ENCODE measurements at regions not wholly inside any gene's neighbourhood (a gene's known extent, or its start where the extent isn't known, plus 50 kb on each side); places are given as distances from the start of the nearest gene placed in this dataset.

DNA sequence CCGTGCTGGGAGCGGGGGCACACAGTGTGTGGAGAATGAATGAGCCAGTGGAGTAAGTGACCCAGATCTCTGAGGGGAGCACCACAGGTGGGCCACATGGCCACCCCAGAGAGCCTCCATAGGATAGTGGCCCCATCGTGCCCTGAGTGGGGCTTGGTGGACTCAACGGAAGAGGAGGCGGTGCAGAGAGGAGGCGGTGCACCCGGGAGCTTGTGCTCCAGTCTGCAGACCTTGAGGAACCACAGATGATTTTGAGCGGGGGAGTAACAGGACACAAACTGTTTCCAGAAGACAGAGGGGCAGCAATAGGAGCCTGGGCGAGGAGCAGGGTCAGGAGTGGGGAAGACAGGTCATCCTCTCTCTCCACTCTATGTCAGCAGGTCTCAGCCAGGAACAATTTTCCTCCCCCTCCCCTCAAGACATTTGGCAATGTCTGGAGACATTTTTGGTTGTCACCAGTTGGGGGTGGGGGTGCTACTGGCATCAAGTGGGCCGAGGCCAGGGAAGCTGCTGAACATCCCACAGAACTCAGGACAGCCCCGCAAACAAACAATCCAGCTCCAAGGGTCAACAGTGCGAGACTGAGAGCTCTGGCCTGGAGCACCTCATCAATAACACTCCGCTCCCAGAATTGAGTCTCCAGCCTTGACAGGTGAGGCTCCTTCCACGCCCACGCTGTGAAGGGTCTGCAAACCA is 182.2 kb downstream of the USP12 start:
- Histone ChIP-seq H3K4me3 (replicated peaks; ENCODE audit: insufficient read depth, low read length) (no peak overlapping the region), H3K27ac (replicated peaks) (no peak overlapping the region)
- TF ChIP-seq SPI1 (IDR thresholded peaks at IDR 0.05; ENCODE audit: borderline replicate concordance, low read depth) (no peak), REST (IDR thresholded peaks at IDR 0.05; ENCODE audit: insufficient replicate concordance, low read depth) (no peak), GABPA (IDR thresholded peaks at IDR 0.05; ENCODE audit: low read depth) (no peak), POLR2AphosphoS5 (IDR thresholded peaks at IDR 0.05; ENCODE audit: low read depth) (no peak)
- TF ChIP-seq, protein P1, sequence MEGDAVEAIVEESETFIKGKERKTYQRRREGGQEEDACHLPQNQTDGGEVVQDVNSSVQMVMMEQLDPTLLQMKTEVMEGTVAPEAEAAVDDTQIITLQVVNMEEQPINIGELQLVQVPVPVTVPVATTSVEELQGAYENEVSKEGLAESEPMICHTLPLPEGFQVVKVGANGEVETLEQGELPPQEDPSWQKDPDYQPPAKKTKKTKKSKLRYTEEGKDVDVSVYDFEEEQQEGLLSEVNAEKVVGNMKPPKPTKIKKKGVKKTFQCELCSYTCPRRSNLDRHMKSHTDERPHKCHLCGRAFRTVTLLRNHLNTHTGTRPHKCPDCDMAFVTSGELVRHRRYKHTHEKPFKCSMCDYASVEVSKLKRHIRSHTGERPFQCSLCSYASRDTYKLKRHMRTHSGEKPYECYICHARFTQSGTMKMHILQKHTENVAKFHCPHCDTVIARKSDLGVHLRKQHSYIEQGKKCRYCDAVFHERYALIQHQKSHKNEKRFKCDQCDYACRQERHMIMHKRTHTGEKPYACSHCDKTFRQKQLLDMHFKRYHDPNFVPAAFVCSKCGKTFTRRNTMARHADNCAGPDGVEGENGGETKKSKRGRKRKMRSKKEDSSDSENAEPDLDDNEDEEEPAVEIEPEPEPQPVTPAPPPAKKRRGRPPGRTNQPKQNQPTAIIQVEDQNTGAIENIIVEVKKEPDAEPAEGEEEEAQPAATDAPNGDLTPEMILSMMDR (IDR thresholded peaks at IDR 0.05; ENCODE audit: insufficient read depth, low read length), result no peak

DNA sequence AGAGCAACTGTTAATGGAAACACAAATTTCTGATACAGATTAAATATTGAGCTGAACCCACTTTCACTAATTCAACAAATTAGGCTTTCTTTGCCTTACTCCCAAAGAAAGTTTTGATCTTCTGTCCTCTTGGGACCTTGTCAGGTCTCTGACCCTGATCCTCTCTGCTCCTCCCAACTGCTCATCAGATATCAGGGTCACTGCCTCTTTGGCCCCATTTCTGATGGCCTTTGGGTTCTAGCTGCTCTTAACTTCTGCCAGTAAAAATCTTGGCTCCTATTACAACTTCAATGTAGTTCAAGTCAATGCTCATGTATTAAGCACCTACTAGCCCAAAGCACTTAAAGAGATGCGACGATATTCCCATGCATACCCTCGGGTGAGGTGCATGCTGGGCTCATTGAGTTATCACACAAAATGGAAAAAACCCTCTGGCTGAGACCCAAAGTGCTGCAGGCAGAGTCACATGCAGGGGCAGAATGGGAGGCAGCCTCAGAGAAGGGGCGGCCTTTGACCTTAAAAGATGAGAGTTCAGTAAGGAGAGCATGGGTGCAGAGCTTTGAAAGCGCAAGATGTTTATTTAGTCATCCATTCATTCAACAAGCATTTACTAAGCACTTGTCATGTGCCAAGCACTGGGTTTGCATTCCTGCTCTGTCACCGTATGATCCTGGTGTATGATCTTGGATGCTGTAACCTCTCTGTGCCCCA is 183.4 kb downstream of the USP12 start:
- Histone ChIP-seq H3K27me3 (ENCODE audit: insufficient read depth, poor library complexity, severe bottlenecking) (no peaks in the 10 kb centered on the region), H3K27ac (replicated peaks) (no peak overlapping the region), H3K4me3 (replicated peaks; ENCODE audit: insufficient read depth, low read length) (no peak overlapping the region)
- no peak for DNase-seq (ENCODE audit: low read depth in 1 of 2, low spot score in 1 of 2)
- TF ChIP-seq REST (IDR thresholded peaks at IDR 0.05; ENCODE audit: insufficient replicate concordance, low read depth) (no peak), GABPA (IDR thresholded peaks at IDR 0.05; ENCODE audit: low read depth) (no peak), SPI1 (IDR thresholded peaks at IDR 0.05; ENCODE audit: borderline replicate concordance, low read depth) (no peak), POLR2AphosphoS5 (IDR thresholded peaks at IDR 0.05; ENCODE audit: low read depth) (no peak)
- TF ChIP-seq, protein P1 (IDR thresholded peaks at IDR 0.05; ENCODE audit: insufficient read depth, low read length), result no peak

More for the DNA sequence above, 182.2 kb downstream of the USP12 start:
- no peaks in the 10 kb centered on the region for H3K27me3 ChIP-seq (ENCODE audit: insufficient read depth, poor library complexity, severe bottlenecking)
- DNase-seq (ENCODE audit: low read depth in 1 of 2, low spot score in 1 of 2), result no peak

GRCh38 chr13:26987486-26988013 is 184.1 kb downstream of the USP12 start:
- TF ChIP-seq, protein P1 (IDR thresholded peaks at IDR 0.05; ENCODE audit: insufficient read depth, low read length), result no peak
- TF ChIP-seq GABPA (IDR thresholded peaks at IDR 0.05; ENCODE audit: low read depth) (no peak), SPI1 (IDR thresholded peaks at IDR 0.05; ENCODE audit: borderline replicate concordance, low read depth) (no peak), REST (IDR thresholded peaks at IDR 0.05; ENCODE audit: insufficient replicate concordance, low read depth) (no peak), POLR2AphosphoS5 (IDR thresholded peaks at IDR 0.05; ENCODE audit: low read depth) (no peak)
- Histone ChIP-seq H3K4me3 (replicated peaks; ENCODE audit: insufficient read depth, low read length) (no peak overlapping the region), H3K27ac (replicated peaks) (no peak overlapping the region), H3K27me3 (ENCODE audit: insufficient read depth, poor library complexity, severe bottlenecking) (no peaks in the 10 kb centered on the region)
- no peak for DNase-seq (ENCODE audit: low read depth in 1 of 2, low spot score in 1 of 2)
